Effector memory CD8-positive, alpha-beta T cell (primary cell): ENCODE measurements at regions not wholly inside any gene's neighbourhood (a gene's known extent, or its start where the extent isn't known, plus 50 kb on each side); places are given as distances from the start of the nearest gene placed in this dataset.
"Not testable (repeated sequence)": the region's sequence is repeated elsewhere in the genome, so short reads cannot be mapped to it uniquely, and the experiment has no call there.

Source experiments
- ATAC-seq: fragments of 150-1000 bp; cut with Tn5 transposase; replicated peaks from 2 replicates; pipeline ENCODE4 v1.10.0; 2021; ENCODE audit warnings: mild to moderate bottlenecking, moderate library complexity
- DNase-seq, 3 experiments: peaks; one replicate each; pipeline ENCODE4 v3.0.0; 2021
- H3K27ac Mint-ChIP-seq, 2 donors: one replicate each; pipeline ENCODE4 v1.8.0; 2022; ENCODE audit warnings: mild to moderate bottlenecking in 2 of 2, mixed read lengths in 2 of 2, moderate library complexity in 2 of 2
- H3K27me3 Mint-ChIP-seq, 2 donors: one replicate each; pipeline ENCODE4 v1.8.0; 2022; ENCODE audit warnings: mixed read lengths in 2 of 2
- H3K36me3 Mint-ChIP-seq: one replicate; pipeline ENCODE4 v1.8.0; 2022; ENCODE audit warnings: mild to moderate bottlenecking, moderate library complexity, mixed read lengths; ENCODE audit not compliant: insufficient read depth
- H3K4me1 Mint-ChIP-seq, 2 donors: one replicate each; pipeline ENCODE4 v1.8.0; 2022; ENCODE audit warnings: low read depth in 2 of 2, mixed read lengths in 2 of 2
- H3K4me3 Mint-ChIP-seq, 2 donors: one replicate each; pipeline ENCODE4 v1.8.0; 2022; ENCODE audit warnings: mild to moderate bottlenecking in 2 of 2, mixed read lengths in 2 of 2, moderate library complexity in 2 of 2
- H3K9me3 Mint-ChIP-seq, 2 donors: one replicate each; pipeline ENCODE4 v1.8.0; 2022; ENCODE audit warnings: mixed read lengths in 2 of 2

- no peak overlapping the region for H3K27ac Mint-ChIP-seq
Observed at GRCh38 chr12:18857656-18858055, 119.7 kb downstream of the CAPZA3 start.

DNA sequence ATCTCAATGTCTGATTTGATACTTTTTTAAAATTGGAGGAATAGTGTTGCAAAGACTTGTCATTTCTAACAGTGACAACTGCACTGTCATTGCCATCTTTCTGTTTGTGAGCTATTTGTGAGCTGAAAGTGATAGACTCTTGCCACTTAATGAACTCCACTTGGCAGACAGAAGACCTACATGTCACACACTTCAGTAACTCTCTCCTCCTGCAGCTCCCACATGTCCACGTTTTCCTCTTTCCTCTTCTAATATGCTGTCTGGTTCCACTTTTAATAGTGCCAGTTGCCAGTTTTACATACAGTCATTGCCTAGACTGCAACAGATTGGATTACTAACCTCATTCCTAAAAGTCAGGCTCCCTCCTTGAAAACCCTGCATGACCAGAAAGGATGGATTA, 121.5 kb downstream of the CAPZA3 start:
- Mint-ChIP-seq H3K9me3 (no peaks in the 10 kb centered on the region), H3K4me3 (no peak overlapping the region), H3K36me3 (no peaks in the 10 kb centered on the region), H3K27ac (no peak overlapping the region), H3K4me1 (no peaks in the 10 kb centered on the region), H3K27me3 (peaks cover 0 to 6% of the 10 kb centered on the region in 2 donors)
- DNase-seq (no peak), ATAC-seq (no peak)

More at GRCh38 chr12:18857656-18858055, 119.7 kb downstream of the CAPZA3 start:
- Mint-ChIP-seq H3K36me3 (no peaks in the 10 kb centered on the region), H3K4me1 (no peaks in the 10 kb centered on the region), H3K4me3 (no peak overlapping the region), H3K9me3 (no peaks in the 10 kb centered on the region), H3K27me3 (peaks cover 0 to 13% of the 10 kb centered on the region in 2 donors)
- DNase-seq (no peak), ATAC-seq (no peak)

- no peak for DNase-seq
- Mint-ChIP-seq H3K4me1 (no peaks in the 10 kb centered on the region), H3K9me3 (no peaks in the 10 kb centered on the region), H3K27me3 (peaks cover 12 to 15% of the 10 kb centered on the region in 2 donors), H3K27ac (no peak overlapping the region), H3K36me3 (no peaks in the 10 kb centered on the region), H3K4me3 (no peak overlapping the region)
- peak; percentile 27 for ATAC-seq
Observed at GRCh38 chr12:18861287-18861858, 123.5 kb downstream of the CAPZA3 start.

GRCh38 chr12:18863769-18864500, 126.0 kb downstream of the CAPZA3 start:
- H3K36me3 Mint-ChIP-seq, result no peaks in the 10 kb centered on the region
- H3K4me3 Mint-ChIP-seq, result no peak overlapping the region
- ATAC-seq (no peak), DNase-seq (no peak)
- no peaks in the 10 kb centered on the region for H3K4me1 Mint-ChIP-seq
- no peaks in the 10 kb centered on the region for H3K9me3 Mint-ChIP-seq
- H3K27ac Mint-ChIP-seq, result no peak overlapping the region
- peaks cover 12 to 15% of the 10 kb centered on the region in 2 donors for H3K27me3 Mint-ChIP-seq

GRCh38 chr12:18864900-18865561, 127.1 kb downstream of the CAPZA3 start:
- H3K4me1 Mint-ChIP-seq, result peaks cover 0 to 3% of the 10 kb centered on the region in 2 donors
- no peaks in the 10 kb centered on the region for H3K36me3 Mint-ChIP-seq
- peaks cover 9 to 12% of the 10 kb centered on the region in 2 donors for H3K27me3 Mint-ChIP-seq
- DNase-seq (no peak), ATAC-seq (no peak)
- H3K9me3 Mint-ChIP-seq, result no peaks in the 10 kb centered on the region
- no peak overlapping the region for H3K27ac Mint-ChIP-seq
- H3K4me3 Mint-ChIP-seq, result no peak overlapping the region

DNA sequence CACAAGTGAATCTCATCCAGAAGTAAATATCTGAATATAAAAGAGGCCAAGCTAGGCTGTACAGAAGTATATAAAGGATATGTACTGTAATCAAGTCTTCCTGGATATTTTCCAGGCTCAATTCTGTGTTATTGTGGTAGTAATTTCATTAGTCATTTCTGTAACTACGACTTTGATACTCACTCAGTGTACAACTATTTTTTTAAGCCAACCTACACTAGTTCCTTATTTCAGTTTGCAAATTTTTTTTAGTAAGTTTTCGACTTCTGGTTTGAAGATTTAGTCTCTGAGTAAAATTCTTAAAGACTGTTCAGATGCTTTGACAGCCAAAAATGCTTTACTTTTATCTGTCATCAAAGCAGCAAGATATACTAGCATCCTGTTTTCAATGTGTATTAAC, 130.8 kb downstream of the CAPZA3 start:
- Mint-ChIP-seq H3K4me3 (no peak overlapping the region), H3K27me3 (peaks cover 9 to 12% of the 10 kb centered on the region in 2 donors), H3K9me3 (no peaks in the 10 kb centered on the region), H3K4me1 (peaks cover 6 to 10% of the 10 kb centered on the region in 2 donors), H3K36me3 (no peaks in the 10 kb centered on the region), H3K27ac (no peak overlapping the region)
- DNase-seq (no peak), ATAC-seq (no peak)

GRCh38 chr12:18872770-18873169, 134.9 kb downstream of the CAPZA3 start:
- Mint-ChIP-seq H3K36me3 (no peaks in the 10 kb centered on the region), H3K4me3 (peak overlapping the region; percentile 60 to 62), H3K4me1 (peaks cover 6 to 10% of the 10 kb centered on the region in 2 donors), H3K27ac (peak overlapping the region in 1 of 2 donors; percentile 21), H3K27me3 (no peaks in the 10 kb centered on the region), H3K9me3 (no peaks in the 10 kb centered on the region)
- DNase-seq (no peak), ATAC-seq (no peak)

DNA sequence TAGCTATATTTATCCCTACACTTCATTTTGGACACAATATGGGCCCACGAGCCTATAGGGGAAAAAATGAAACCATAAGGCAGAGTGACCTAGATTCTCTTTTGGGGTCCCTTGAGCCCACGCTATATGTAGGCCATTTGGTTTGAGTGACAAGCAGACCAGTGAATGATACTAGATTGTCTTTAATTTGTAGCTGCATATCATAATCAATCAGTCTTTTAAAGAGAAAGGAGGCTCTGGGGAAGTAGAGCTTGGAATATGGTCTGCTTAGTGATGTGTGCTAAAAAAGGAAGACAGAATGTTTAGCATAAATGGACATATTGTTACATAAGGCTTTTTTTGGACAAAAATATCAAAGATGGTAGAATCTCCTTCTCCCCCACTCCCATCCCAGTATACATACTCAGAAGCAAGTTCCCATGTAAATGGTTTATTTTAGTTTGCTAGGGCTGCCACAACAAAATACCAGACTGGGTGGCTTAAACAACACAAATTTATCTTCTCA, 140.8 kb downstream of the CAPZA3 start:
- Mint-ChIP-seq H3K36me3 (peaks cover 3% of the 10 kb centered on the region), H3K4me3 (no peak overlapping the region), H3K9me3 (no peaks in the 10 kb centered on the region), H3K4me1 (no peaks in the 10 kb centered on the region), H3K27me3 (peaks cover 0 to 10% of the 10 kb centered on the region in 2 donors), H3K27ac (no peak overlapping the region)
- DNase-seq, result no peak
- ATAC-seq, result no peak

DNA sequence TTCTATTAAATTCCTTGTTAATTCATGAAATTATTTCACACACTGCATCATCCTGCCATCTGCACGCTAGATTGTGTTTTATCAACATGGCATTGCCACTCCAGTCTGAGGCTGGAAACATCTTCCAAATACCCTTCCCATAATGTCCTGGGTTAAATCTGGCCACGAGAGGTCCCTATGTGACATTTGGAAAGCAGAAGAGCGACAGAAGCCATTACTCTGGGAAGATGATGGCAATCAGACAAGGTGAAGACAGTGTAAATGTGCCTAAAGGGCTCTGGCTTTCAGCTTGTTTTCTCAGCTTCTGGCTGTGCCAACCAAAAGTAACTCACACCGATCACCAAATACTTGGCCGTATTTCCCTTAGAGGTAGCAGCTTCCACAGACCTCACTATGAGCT, 144.8 kb downstream of the CAPZA3 start:
- DNase-seq (no peak), ATAC-seq (no peak)
- peaks cover 7 to 25% of the 10 kb centered on the region in 2 donors for H3K27me3 Mint-ChIP-seq
- H3K36me3 Mint-ChIP-seq, result peaks cover 3% of the 10 kb centered on the region
- H3K4me1 Mint-ChIP-seq, result no peaks in the 10 kb centered on the region
- no peak overlapping the region for H3K27ac Mint-ChIP-seq
- no peak overlapping the region for H3K4me3 Mint-ChIP-seq
- H3K9me3 Mint-ChIP-seq, result no peaks in the 10 kb centered on the region

DNA sequence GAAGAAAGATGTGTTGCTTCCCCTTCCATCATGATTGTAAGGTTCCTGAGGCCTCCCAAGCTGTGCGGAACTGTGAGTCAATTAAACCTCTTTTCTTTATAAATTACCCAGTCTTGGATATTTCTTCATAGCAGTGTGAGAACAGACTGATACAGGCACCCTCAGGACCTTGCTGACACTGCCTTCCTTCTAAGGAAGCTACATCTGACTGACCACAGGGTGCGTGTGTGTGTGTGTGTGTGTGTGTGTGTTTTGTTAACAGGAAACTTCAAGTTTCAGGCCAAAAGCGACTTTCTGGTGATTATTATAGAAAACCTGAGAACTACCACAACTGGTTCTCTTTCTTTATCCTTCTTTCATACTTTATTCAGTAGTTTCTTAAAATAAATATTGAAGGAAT, 149.0 kb downstream of the CAPZA3 start:
- ATAC-seq, result no peak
- Mint-ChIP-seq H3K4me1 (no peaks in the 10 kb centered on the region), H3K27ac (no peak overlapping the region), H3K9me3 (no peaks in the 10 kb centered on the region), H3K36me3 (no peaks in the 10 kb centered on the region), H3K27me3 (peaks cover 7 to 25% of the 10 kb centered on the region in 2 donors), H3K4me3 (no peak overlapping the region)
- no peak for DNase-seq

DNA sequence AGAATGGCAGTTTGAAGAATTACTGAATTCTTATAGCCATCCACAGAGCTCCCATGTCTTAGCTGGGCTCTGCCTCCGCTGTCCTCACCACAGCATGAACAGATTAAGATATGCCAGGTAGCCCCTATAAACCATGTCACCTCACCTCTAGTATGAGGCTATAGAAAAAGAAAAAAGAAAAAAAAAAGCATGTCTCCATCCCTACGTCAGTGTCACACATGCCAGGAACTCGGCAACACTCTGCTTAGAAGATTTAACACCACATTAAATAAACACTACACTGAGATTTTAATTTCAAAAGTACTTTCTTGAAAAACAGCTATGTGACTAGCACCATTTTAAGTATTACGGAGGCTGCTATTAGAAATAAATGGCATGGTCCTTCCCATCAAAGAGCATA, 149.4 kb downstream of the CAPZA3 start:
- H3K27ac Mint-ChIP-seq, result no peak overlapping the region

GRCh38 chr12:18888047-18888446, 150.1 kb downstream of the CAPZA3 start:
- H3K9me3 Mint-ChIP-seq, result no peaks in the 10 kb centered on the region
- H3K27ac Mint-ChIP-seq, result no peak overlapping the region
- DNase-seq (no peak), ATAC-seq (no peak)
- H3K4me1 Mint-ChIP-seq, result no peaks in the 10 kb centered on the region
- H3K27me3 Mint-ChIP-seq, result peaks cover 7 to 17% of the 10 kb centered on the region in 2 donors
- no peak overlapping the region for H3K4me3 Mint-ChIP-seq
- no peaks in the 10 kb centered on the region for H3K36me3 Mint-ChIP-seq

More for the DNA sequence above, 149.4 kb downstream of the CAPZA3 start:
- no peaks in the 10 kb centered on the region for H3K9me3 Mint-ChIP-seq
- H3K36me3 Mint-ChIP-seq, result no peaks in the 10 kb centered on the region
- peaks cover 7 to 24% of the 10 kb centered on the region in 2 donors for H3K27me3 Mint-ChIP-seq
- ATAC-seq, result no peak
- no peak overlapping the region for H3K4me3 Mint-ChIP-seq
- DNase-seq, result no peak
- H3K4me1 Mint-ChIP-seq, result no peaks in the 10 kb centered on the region

DNA sequence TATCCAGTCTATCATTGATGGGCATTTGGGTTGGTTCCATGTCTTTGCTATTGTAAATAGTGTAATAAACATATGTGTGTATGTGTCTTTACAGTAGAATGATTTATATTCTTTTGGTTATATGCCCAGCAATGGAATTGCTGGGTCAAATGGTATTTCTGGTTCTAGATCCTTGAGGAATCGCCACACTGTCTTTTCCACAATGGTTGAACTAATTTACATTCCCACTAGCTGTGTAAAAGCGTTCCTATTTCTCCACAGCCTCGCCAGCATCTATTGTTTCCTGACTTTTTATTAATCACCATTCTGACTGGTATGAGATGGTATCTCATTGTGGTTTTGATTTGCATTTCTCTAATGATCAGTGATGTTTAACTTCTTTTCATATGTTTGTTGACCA, 152.7 kb downstream of the CAPZA3 start:
- peaks cover 5 to 23% of the 10 kb centered on the region in 2 donors for H3K27me3 Mint-ChIP-seq
- H3K36me3 Mint-ChIP-seq, H3K9me3 Mint-ChIP-seq, ATAC-seq, DNase-seq, H3K4me1 Mint-ChIP-seq, H3K27ac Mint-ChIP-seq, H3K4me3 Mint-ChIP-seq: not testable (repeated sequence)
